Smooth muscle cell (in vitro differentiated cells): ENCODE measurements at regions not wholly inside any gene's neighbourhood (a gene's known extent, or its start where the extent isn't known, plus 50 kb on each side); places are given as distances from the start of the nearest gene placed in this dataset.

Source experiments
- DNase-seq: peaks from one replicate; lab custom pipeline; 2025; ENCODE audit not compliant: unreplicated experiment; lab: John Stamatoyannopoulos, UW
- H2AFZ ChIP-seq: fragments of 200-600 bp; sonication (generic); 2 replicates; pipeline ENCODE4 v1.6.0; 2016; ENCODE audit warnings: antibody characterized with exemption, low read depth, mild to moderate bottlenecking
- H3F3A ChIP-seq: fragments of 200-600 bp; sonication (generic); 2 replicates; pipeline ENCODE4 v1.6.0; 2017; ENCODE audit warnings: antibody characterized with exemption, low read depth
- H3K27ac ChIP-seq: fragments of 200-600 bp; sonication (generic); 2 replicates; pipeline ENCODE4 v1.5.1; 2016; ENCODE audit warnings: low read depth, mild to moderate bottlenecking
- H3K27me3 ChIP-seq: fragments of 200-600 bp; sonication (generic); 2 replicates; pipeline ENCODE4 v1.6.1; 2016; ENCODE audit warnings: low read depth, mild to moderate bottlenecking
- H3K36me3 ChIP-seq: fragments of 200-600 bp; sonication (generic); 2 replicates; pipeline ENCODE4 v1.5.1; 2016; ENCODE audit warnings: low read depth
- H3K4me1 ChIP-seq: fragments of 200-600 bp; sonication (generic); 2 replicates; pipeline ENCODE4 v1.5.1; 2016; ENCODE audit warnings: low read depth
- H3K4me2 ChIP-seq: fragments of 200-600 bp; sonication (generic); 2 replicates; pipeline ENCODE4 v1.6.0; 2016; ENCODE audit warnings: mild to moderate bottlenecking
- H3K4me3 ChIP-seq: fragments of 200-600 bp; sonication (generic); 2 replicates; pipeline ENCODE4 v1.5.1; 2016; ENCODE audit warnings: mild to moderate bottlenecking
- H3K79me2 ChIP-seq: fragments of 200-600 bp; sonication (generic); 2 replicates; pipeline ENCODE4 v1.6.0; 2016; ENCODE audit warnings: low read depth, mild to moderate bottlenecking
- H3K9ac ChIP-seq: fragments of 200-600 bp; sonication (generic); 2 replicates; pipeline ENCODE4 v1.6.0; 2016; ENCODE audit warnings: low read depth
- H3K9me3 ChIP-seq: fragments of 200-600 bp; sonication (generic); replicated peaks from 2 replicates; pipeline ENCODE4 v1.5.1; 2016; ENCODE audit warnings: low read depth
- H4K20me1 ChIP-seq: fragments of 200-600 bp; sonication (generic); 2 replicates; pipeline ENCODE4 v1.6.0; 2016; ENCODE audit warnings: low read depth
- CTCF ChIP-seq: fragments of 200-600 bp; sonication (generic); IDR thresholded peaks from 2 replicates; pipeline ENCODE4 v1.5.1; 2017; ENCODE audit warnings: borderline replicate concordance, mild to moderate bottlenecking, antibody characterized with exemption; ENCODE audit not compliant: insufficient read depth, poor library complexity, severe bottlenecking
- WGBS: methylation state at CpG from one replicate; pipeline ENCODE4 v1.1.7; 2016; ENCODE audit warnings: low lambda C conversion rate; 5-methylcytosine and 5-hydroxymethylcytosine counted together

DNA sequence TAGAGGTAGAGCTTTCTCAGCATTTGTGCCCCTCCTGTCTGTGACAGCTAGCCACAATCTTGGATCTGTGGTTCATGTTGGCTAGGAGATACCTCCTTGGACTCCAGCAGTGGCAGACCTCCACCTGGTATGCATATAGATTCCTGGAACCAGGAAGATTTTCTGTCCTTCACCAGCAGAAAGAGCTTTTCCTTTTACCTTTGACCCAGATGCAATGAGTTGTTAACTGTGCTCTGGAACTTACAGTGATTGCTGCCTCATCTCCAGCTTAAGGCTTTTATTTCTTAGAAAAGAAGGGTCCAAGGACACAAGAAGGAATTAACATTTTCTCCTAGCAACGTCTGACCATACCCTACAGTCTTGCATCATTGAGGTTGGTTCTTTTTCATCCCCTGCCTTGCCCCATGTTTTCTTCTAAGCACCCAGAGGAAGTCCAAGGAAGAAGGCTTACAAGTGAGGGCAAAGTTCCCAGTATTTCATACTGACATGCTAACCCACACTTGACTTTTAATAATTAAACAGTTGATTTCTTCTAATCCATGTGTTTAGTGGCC lies 217.1 kb upstream of the ARHGAP24 start:
- no peak for DNase-seq
- H3K27me3 ChIP-seq: no peaks in the 10 kb centered on the region
- H3K4me1 ChIP-seq: no peaks in the 10 kb centered on the region
- no peaks in the 10 kb centered on the region for H3F3A ChIP-seq
- no peaks in the 10 kb centered on the region for H3K36me3 ChIP-seq
- no peaks in the 10 kb centered on the region for H3K79me2 ChIP-seq
- no peaks in the 10 kb centered on the region for H4K20me1 ChIP-seq
- H3K4me3 ChIP-seq: no peak overlapping the region
- TF ChIP-seq CTCF: no peak
- H2AFZ ChIP-seq: no peak overlapping the region
- no peak overlapping the region for H3K27ac ChIP-seq
- no peaks in the 10 kb centered on the region for H3K9me3 ChIP-seq
- 41% methylated on average over 1 of the region's 1 CpG for WGBS
- H3K4me2 ChIP-seq: no peak overlapping the region
- no peak overlapping the region for H3K9ac ChIP-seq

GRCh38 chr4:85260064-85260463 lies 214.9 kb upstream of the ARHGAP24 start:
- no peak overlapping the region for H3K9ac ChIP-seq
- H3K9me3 ChIP-seq: no peaks in the 10 kb centered on the region
- H3K36me3 ChIP-seq: no peaks in the 10 kb centered on the region
- H3K4me2 ChIP-seq: no peak overlapping the region
- 90% methylated on average over 1 of the region's 1 CpG for WGBS
- no peaks in the 10 kb centered on the region for H3K79me2 ChIP-seq
- DNase-seq: no peak
- no peaks in the 10 kb centered on the region for H3K27me3 ChIP-seq
- H3K4me1 ChIP-seq: no peaks in the 10 kb centered on the region
- TF ChIP-seq CTCF: no peak
- no peaks in the 10 kb centered on the region for H3F3A ChIP-seq
- no peak overlapping the region for H3K4me3 ChIP-seq
- H4K20me1 ChIP-seq: no peaks in the 10 kb centered on the region
- H3K27ac ChIP-seq: no peak overlapping the region
- H2AFZ ChIP-seq: no peak overlapping the region

- Histone ChIP-seq H4K20me1 (no peaks in the 10 kb centered on the region), H3F3A (no peaks in the 10 kb centered on the region), H3K4me1 (peaks cover 17% of the 10 kb centered on the region), H3K27ac (no peak overlapping the region), H3K9me3 (no peaks in the 10 kb centered on the region), H3K9ac (no peak overlapping the region), H3K36me3 (no peaks in the 10 kb centered on the region), H3K27me3 (no peaks in the 10 kb centered on the region), H3K4me2 (no peak overlapping the region), H3K79me2 (no peaks in the 10 kb centered on the region), H3K4me3 (no peak overlapping the region), H2AFZ (no peak overlapping the region)
- TF ChIP-seq CTCF: no peak
- no peak for DNase-seq
- 93% methylated on average over 5 of the region's 5 CpGs for WGBS
Measured at GRCh38 chr4:85265234-85265633, 209.7 kb upstream of the ARHGAP24 start.

- H3K4me3 ChIP-seq: no peak overlapping the region
Measured at GRCh38 chr4:85268188-85268587, 206.8 kb upstream of the ARHGAP24 start.

More at GRCh38 chr4:85268188-85268587, 206.8 kb upstream of the ARHGAP24 start:
- H3K79me2 ChIP-seq: no peaks in the 10 kb centered on the region
- WGBS: 90% methylated on average over 4 of the region's 4 CpGs
- DNase-seq: no peak
- no peaks in the 10 kb centered on the region for H3K36me3 ChIP-seq
- no peaks in the 10 kb centered on the region for H3F3A ChIP-seq
- H4K20me1 ChIP-seq: no peaks in the 10 kb centered on the region
- H3K27ac ChIP-seq: no peak overlapping the region
- H3K4me1 ChIP-seq: peaks cover 17% of the 10 kb centered on the region
- H3K9ac ChIP-seq: no peak overlapping the region
- TF ChIP-seq CTCF: no peak
- H3K4me2 ChIP-seq: no peak overlapping the region
- H3K9me3 ChIP-seq: no peaks in the 10 kb centered on the region
- H2AFZ ChIP-seq: no peak overlapping the region
- H3K27me3 ChIP-seq: no peaks in the 10 kb centered on the region
